SK-N-SH (cell line): ENCODE measurements at regions not wholly inside any gene's neighbourhood (a gene's known extent, or its start where the extent isn't known, plus 50 kb on each side); places are given as distances from the start of the nearest gene placed in this dataset.

ENCODE experiments used
- CTCF ChIA-PET: fragments of 300-600, 350-600 bp; formaldehyde crosslinking; extraction: SDS; loops from one replicate; lab custom pipeline; 2021; lab: Yijun Ruan, JAX
- POLR2A ChIA-PET: fragments of 350-600 bp; sonication (Branson Sonifier 250); formaldehyde crosslinking; extraction: SDS; loops from one replicate; lab custom pipeline; 2020; ENCODE audit warnings: antibody characterized with exemption, inconsistent platforms; lab: Yijun Ruan, JAX
- DNase-seq: peaks from one replicate; pipeline ENCODE4 v3.0.0; 2012
- H2AFZ ChIP-seq: fragments of 200-600 bp; sonication (generic); 2 replicates; pipeline ENCODE4 v1.8.1; 2016; ENCODE audit warnings: antibody characterized with exemption, mild to moderate bottlenecking, low read depth
- H3F3A ChIP-seq: fragments of 200-600 bp; sonication (generic); replicated peaks from 2 replicates; pipeline ENCODE3; 2016; ENCODE audit warnings: antibody characterized with exemption, mild to moderate bottlenecking; ENCODE audit not compliant: insufficient read depth
- H3K27ac ChIP-seq, 2 experiments: fragments of 200-500 bp in 1 of 2; fragments of 200-600 bp in 1 of 2; sonication (Bioruptor generic) in 1 of 2; sonication (generic), shearing (Covaris generic) in 1 of 2; 2 replicates each; pipeline versions ENCODE4 v1.5.1 to v1.6.1; 2014 to 2016; ENCODE audit warnings: low read depth in 2 of 2, inconsistent platforms in 1 of 2, low read length in 1 of 2, mild to moderate bottlenecking in 1 of 2, mixed read lengths in 1 of 2
- H3K27me3 ChIP-seq: fragments of 200-600 bp; sonication (generic), shearing (Covaris generic); 2 replicates; pipeline ENCODE4 v1.6.1; 2016; ENCODE audit warnings: mixed run types; ENCODE audit not compliant: insufficient read depth
- H3K36me3 ChIP-seq, 2 experiments: fragments of 200-500 bp in 1 of 2; fragments of 200-600 bp in 1 of 2; sonication (Bioruptor generic) in 1 of 2; sonication (generic) in 1 of 2; replicated peaks in 1 of 2; 2 replicates each; pipeline versions ENCODE3 to v1.5.1; 2014 to 2016; ENCODE audit warnings: low read length in 1 of 2, mild to moderate bottlenecking in 1 of 2; ENCODE audit not compliant: insufficient read depth in 2 of 2, control insufficient read depth in 1 of 2
- H3K4me1 ChIP-seq, 2 experiments: fragments of 200-500 bp in 1 of 2; fragments of 200-600 bp in 1 of 2; sonication (Bioruptor generic) in 1 of 2; sonication (generic), shearing (Covaris generic) in 1 of 2; 2 replicates each; pipeline versions ENCODE4 v1.5.1 to v1.6.1; 2014 to 2016; ENCODE audit warnings: low read depth in 1 of 2, low read length in 1 of 2, mixed run types in 1 of 2; ENCODE audit not compliant: insufficient read depth in 2 of 2, control insufficient read depth in 1 of 2
- H3K4me2 ChIP-seq: fragments of 200-600 bp; sonication (generic), shearing (Covaris generic); 2 replicates; pipeline ENCODE4 v1.6.1; 2017; ENCODE audit warnings: mixed run types
- H3K4me3 ChIP-seq, 2 experiments: fragments of 200-500 bp in 1 of 2; fragments of 200-600 bp in 1 of 2; sonication (Bioruptor generic) in 1 of 2; sonication (generic), shearing (Covaris generic) in 1 of 2; 2 replicates each; pipeline versions ENCODE4 v1.5.1 to v1.8.1; 2014 to 2016; ENCODE audit warnings: low read depth in 2 of 2, inconsistent platforms in 1 of 2, low read length in 1 of 2, mild to moderate bottlenecking in 1 of 2, mixed read lengths in 1 of 2, moderate library complexity in 1 of 2
- H3K79me2 ChIP-seq: fragments of 200-600 bp; sonication (generic); 2 replicates; pipeline ENCODE4 v1.8.1; 2017; ENCODE audit warnings: mild to moderate bottlenecking; ENCODE audit not compliant: insufficient read depth
- H3K9ac ChIP-seq: fragments of 200-600 bp; sonication (generic); 2 replicates; pipeline ENCODE4 v1.6.1; 2017; ENCODE audit warnings: mixed run types
- H3K9me2 ChIP-seq: fragments of 200-600 bp; sonication (generic); 2 replicates; pipeline ENCODE4 v1.6.1; 2017; ENCODE audit warnings: mixed run types
- H3K9me3 ChIP-seq: fragments of 200-600 bp; sonication (generic); 2 replicates; pipeline ENCODE4 v1.6.1; 2017; ENCODE audit warnings: mixed run types, mild to moderate bottlenecking, moderate library complexity
- H4K20me1 ChIP-seq: fragments of 200-600 bp; sonication (generic); 2 replicates; pipeline ENCODE4 v1.6.1; 2017; ENCODE audit warnings: mild to moderate bottlenecking, mixed run types; ENCODE audit not compliant: insufficient read depth
- CHD2 ChIP-seq: fragments of 150-350 bp; IDR thresholded peaks from 2 replicates; pipeline ENCODE4 v1.6.1; 2018; ENCODE audit warnings: low read length; ENCODE audit not compliant: partially characterized antibody
- CTCF ChIP-seq: fragments of 200-600 bp; sonication (generic); IDR thresholded peaks from 2 replicates; pipeline ENCODE4 v1.6.1; 2017; ENCODE audit warnings: antibody characterized with exemption, mild to moderate bottlenecking, moderate library complexity
- FOXJ3 ChIP-seq: sonication (generic); formaldehyde crosslinking; IDR thresholded peaks from 2 replicates; pipeline ENCODE4 v1.5.1; 2020; ENCODE audit warnings: mild to moderate bottlenecking, missing genetic modification reagents
- GABPA ChIP-seq: IDR thresholded peaks from 2 replicates; pipeline ENCODE4 v1.4.0; 2012; ENCODE audit warnings: low read depth, mild to moderate bottlenecking
- JUND ChIP-seq: IDR thresholded peaks from 2 replicates; pipeline ENCODE4 v1.4.0; 2012
- MEF2A ChIP-seq: IDR thresholded peaks from 2 replicates; pipeline ENCODE4 v1.4.0; 2012; ENCODE audit warnings: low read depth, borderline replicate concordance
- POLR2AphosphoS5 ChIP-seq: IDR thresholded peaks from 2 replicates; pipeline ENCODE4 v1.6.1; 2012; ENCODE audit warnings: low read depth, low read length
- RXRA ChIP-seq: IDR thresholded peaks from 2 replicates; pipeline ENCODE4 v1.4.0; 2012; ENCODE audit warnings: low read depth, mild to moderate bottlenecking, borderline replicate concordance
- SIN3A ChIP-seq: IDR thresholded peaks from 2 replicates; pipeline ENCODE4 v1.6.1; 2012; ENCODE audit warnings: low read depth, mild to moderate bottlenecking, low read length, moderate library complexity, borderline replicate concordance
- SMC3 ChIP-seq: IDR thresholded peaks from 2 replicates; pipeline ENCODE4 v1.6.1; 2012; ENCODE audit warnings: low read depth, low read length, improper control_type of control experiment
- TEAD4 ChIP-seq: IDR thresholded peaks from 2 replicates; pipeline ENCODE4 v1.4.0; 2012; ENCODE audit warnings: mild to moderate bottlenecking, borderline replicate concordance; ENCODE audit not compliant: insufficient read depth
- ZBTB33 ChIP-seq: IDR thresholded peaks from 2 replicates; pipeline ENCODE4 v1.4.0; 2012; ENCODE audit warnings: low read depth, borderline replicate concordance
- WGBS: methylation state at CpG from one replicate; pipeline ENCODE4 v1.1.6; 2017; ENCODE audit warnings: low lambda C conversion rate; 5-methylcytosine and 5-hydroxymethylcytosine counted together
- TF ChIP-seq, protein P1 (sequence below): fragments of 150-350 bp; IDR thresholded peaks from 2 replicates; pipeline ENCODE4 v1.6.1; 2016; ENCODE audit warnings: mild to moderate bottlenecking, low read depth, low read length
- TF ChIP-seq, protein P2 (sequence below): IDR thresholded peaks from 2 replicates; pipeline ENCODE4 v1.6.1; 2012; ENCODE audit warnings: mild to moderate bottlenecking, low read depth, low read length, moderate library complexity

- H4K20me1 ChIP-seq, result no peaks in the 10 kb centered on the region
- WGBS, result 15% methylated on average over 6 of the region's 6 CpGs
- no peaks in the 10 kb centered on the region for H3F3A ChIP-seq
- no peaks in the 10 kb centered on the region for H3K9me3 ChIP-seq
- no peaks in the 10 kb centered on the region for H3K79me2 ChIP-seq
- TF ChIP-seq FOXJ3 (CRISPR knock-in tag) (no peak), RXRA (no peak), SIN3A (no peak), TEAD4 (no peak), GABPA (no peak), MEF2A (no peak), CTCF (no peak), CHD2 (no peak), SMC3 (no peak)
- ChIA-PET CTCF (interaction anchor here (1.0 kb wide), 1 partner anchor 10 kb away, joined by 4 read pairs; no protein-coding TSS in a partner anchor), POLR2A (interaction anchor here (0.6 kb wide), 1 partner anchor 238 kb away, joined by 3 read pairs; no protein-coding TSS in a partner anchor)
- no peak for DNase-seq
- H3K4me1 ChIP-seq, result no peaks in the 10 kb centered on the region
- H3K4me2 ChIP-seq, result no peak overlapping the region
- no peak overlapping the region for H3K4me3 ChIP-seq
- H2AFZ ChIP-seq, result no peak overlapping the region
- H3K9me2 ChIP-seq, result no peaks in the 10 kb centered on the region
- H3K9ac ChIP-seq, result no peak overlapping the region
- no peak overlapping the region for H3K27ac ChIP-seq
- no peaks in the 10 kb centered on the region for H3K27me3 ChIP-seq
- H3K36me3 ChIP-seq, result no peaks in the 10 kb centered on the region
These were observed 400.0 kb upstream of the SLC24A2 start for GRCh38 chr9:20188616-20189369.

DNA sequence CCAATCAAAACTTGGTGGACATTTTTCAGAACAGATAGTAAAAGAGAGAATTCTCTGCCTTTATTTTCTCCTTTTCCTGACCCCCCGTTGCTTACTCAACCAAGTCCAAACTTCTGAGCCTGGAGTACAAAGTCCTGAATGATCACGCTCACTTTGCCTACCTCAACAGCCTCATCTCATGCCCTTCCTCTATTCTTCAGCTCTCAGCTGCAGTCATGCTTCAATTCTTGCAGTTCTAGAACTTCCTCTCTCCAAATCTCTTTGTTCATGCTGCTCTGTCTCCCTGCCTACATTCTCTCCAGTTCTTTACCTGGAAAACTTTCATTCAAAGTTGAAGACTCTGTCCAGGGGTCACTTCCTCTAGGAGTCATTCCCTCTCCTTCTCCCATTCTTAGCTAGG is 398.5 kb upstream of the SLC24A2 start:
- Histone ChIP-seq H4K20me1 (no peaks in the 10 kb centered on the region), H3K9ac (no peak overlapping the region), H3K9me2 (no peaks in the 10 kb centered on the region), H3K4me3 (no peak overlapping the region), H3K4me1 (no peaks in the 10 kb centered on the region), H3F3A (no peaks in the 10 kb centered on the region), H3K79me2 (no peaks in the 10 kb centered on the region), H3K9me3 (no peaks in the 10 kb centered on the region), H3K36me3 (no peaks in the 10 kb centered on the region), H3K27me3 (no peaks in the 10 kb centered on the region), H3K4me2 (no peak overlapping the region), H2AFZ (no peak overlapping the region), H3K27ac (no peak overlapping the region)
- 6% methylated on average over 2 of the region's 2 CpGs for WGBS
- TF ChIP-seq SMC3, result no peak
- TF ChIP-seq JUND, result no peak
- TF ChIP-seq ZBTB33, result no peak
- TF ChIP-seq CHD2, result no peak
- TF ChIP-seq, protein P1, sequence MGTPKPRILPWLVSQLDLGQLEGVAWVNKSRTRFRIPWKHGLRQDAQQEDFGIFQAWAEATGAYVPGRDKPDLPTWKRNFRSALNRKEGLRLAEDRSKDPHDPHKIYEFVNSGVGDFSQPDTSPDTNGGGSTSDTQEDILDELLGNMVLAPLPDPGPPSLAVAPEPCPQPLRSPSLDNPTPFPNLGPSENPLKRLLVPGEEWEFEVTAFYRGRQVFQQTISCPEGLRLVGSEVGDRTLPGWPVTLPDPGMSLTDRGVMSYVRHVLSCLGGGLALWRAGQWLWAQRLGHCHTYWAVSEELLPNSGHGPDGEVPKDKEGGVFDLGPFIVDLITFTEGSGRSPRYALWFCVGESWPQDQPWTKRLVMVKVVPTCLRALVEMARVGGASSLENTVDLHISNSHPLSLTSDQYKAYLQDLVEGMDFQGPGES, result no peak
- TF ChIP-seq FOXJ3 (CRISPR knock-in tag), result no peak
- no peak for TF ChIP-seq POLR2AphosphoS5
- TF ChIP-seq, protein P2, sequence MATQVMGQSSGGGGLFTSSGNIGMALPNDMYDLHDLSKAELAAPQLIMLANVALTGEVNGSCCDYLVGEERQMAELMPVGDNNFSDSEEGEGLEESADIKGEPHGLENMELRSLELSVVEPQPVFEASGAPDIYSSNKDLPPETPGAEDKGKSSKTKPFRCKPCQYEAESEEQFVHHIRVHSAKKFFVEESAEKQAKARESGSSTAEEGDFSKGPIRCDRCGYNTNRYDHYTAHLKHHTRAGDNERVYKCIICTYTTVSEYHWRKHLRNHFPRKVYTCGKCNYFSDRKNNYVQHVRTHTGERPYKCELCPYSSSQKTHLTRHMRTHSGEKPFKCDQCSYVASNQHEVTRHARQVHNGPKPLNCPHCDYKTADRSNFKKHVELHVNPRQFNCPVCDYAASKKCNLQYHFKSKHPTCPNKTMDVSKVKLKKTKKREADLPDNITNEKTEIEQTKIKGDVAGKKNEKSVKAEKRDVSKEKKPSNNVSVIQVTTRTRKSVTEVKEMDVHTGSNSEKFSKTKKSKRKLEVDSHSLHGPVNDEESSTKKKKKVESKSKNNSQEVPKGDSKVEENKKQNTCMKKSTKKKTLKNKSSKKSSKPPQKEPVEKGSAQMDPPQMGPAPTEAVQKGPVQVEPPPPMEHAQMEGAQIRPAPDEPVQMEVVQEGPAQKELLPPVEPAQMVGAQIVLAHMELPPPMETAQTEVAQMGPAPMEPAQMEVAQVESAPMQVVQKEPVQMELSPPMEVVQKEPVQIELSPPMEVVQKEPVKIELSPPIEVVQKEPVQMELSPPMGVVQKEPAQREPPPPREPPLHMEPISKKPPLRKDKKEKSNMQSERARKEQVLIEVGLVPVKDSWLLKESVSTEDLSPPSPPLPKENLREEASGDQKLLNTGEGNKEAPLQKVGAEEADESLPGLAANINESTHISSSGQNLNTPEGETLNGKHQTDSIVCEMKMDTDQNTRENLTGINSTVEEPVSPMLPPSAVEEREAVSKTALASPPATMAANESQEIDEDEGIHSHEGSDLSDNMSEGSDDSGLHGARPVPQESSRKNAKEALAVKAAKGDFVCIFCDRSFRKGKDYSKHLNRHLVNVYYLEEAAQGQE, result no peak
- TF ChIP-seq RXRA, result no peak
- CTCF ChIA-PET, result no interaction called here
- DNase-seq, result no peak
- POLR2A ChIA-PET, result no interaction called here
